Astrocyte of the spinal cord (primary cell): ENCODE measurements at regions not wholly inside any gene's neighbourhood (a gene's known extent, or its start where the extent isn't known, plus 50 kb on each side); places are given as distances from the start of the nearest gene placed in this dataset.

Source experiments
- DNase-seq: peaks from one replicate; pipeline ENCODE4 v3.0.0; 2011; ENCODE audit warnings: low read depth, low spot score
- H3K4me3 ChIP-seq: 2 replicates; pipeline ENCODE4 v1.5.1; 2011; ENCODE audit warnings: low read depth, mild to moderate bottlenecking, low read length, moderate library complexity
- in situ Hi-C: cut with HindIII; loops from 2 replicates; pipeline ENCODE4 v1.10.0; 2017; ENCODE audit warnings: low sequenced_read_pairs
- TF ChIP-seq, protein P1 (sequence below): IDR thresholded peaks from 2 replicates; pipeline ENCODE4 v1.5.1; 2012; ENCODE audit warnings: low read depth, mild to moderate bottlenecking, low read length, inconsistent platforms

DNA sequence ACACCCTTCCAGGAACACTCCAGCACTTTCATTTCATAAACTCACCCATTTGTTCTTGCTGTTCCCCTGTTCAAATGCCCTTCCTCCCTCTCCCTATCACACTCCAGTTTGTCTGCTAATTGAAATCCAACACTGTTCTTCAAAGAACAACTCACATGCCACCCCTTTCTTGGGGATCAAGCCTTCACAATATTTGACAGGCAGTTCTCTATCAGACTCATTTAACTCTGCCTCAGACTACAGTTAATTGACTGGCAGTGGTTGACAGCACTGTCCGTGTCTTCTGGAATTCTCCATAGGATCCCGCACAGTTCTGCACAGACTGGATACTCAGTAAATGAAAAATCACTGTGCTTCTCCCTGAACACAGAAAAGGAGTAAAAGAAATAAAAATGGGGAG, 87.8 kb downstream of the PMP22 start:
- no peak overlapping the region for H3K4me3 ChIP-seq
- DNase-seq, result no peak
- in situ Hi-C loops, result no loop called here
- TF ChIP-seq, protein P1, sequence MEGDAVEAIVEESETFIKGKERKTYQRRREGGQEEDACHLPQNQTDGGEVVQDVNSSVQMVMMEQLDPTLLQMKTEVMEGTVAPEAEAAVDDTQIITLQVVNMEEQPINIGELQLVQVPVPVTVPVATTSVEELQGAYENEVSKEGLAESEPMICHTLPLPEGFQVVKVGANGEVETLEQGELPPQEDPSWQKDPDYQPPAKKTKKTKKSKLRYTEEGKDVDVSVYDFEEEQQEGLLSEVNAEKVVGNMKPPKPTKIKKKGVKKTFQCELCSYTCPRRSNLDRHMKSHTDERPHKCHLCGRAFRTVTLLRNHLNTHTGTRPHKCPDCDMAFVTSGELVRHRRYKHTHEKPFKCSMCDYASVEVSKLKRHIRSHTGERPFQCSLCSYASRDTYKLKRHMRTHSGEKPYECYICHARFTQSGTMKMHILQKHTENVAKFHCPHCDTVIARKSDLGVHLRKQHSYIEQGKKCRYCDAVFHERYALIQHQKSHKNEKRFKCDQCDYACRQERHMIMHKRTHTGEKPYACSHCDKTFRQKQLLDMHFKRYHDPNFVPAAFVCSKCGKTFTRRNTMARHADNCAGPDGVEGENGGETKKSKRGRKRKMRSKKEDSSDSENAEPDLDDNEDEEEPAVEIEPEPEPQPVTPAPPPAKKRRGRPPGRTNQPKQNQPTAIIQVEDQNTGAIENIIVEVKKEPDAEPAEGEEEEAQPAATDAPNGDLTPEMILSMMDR, result no peak

DNA sequence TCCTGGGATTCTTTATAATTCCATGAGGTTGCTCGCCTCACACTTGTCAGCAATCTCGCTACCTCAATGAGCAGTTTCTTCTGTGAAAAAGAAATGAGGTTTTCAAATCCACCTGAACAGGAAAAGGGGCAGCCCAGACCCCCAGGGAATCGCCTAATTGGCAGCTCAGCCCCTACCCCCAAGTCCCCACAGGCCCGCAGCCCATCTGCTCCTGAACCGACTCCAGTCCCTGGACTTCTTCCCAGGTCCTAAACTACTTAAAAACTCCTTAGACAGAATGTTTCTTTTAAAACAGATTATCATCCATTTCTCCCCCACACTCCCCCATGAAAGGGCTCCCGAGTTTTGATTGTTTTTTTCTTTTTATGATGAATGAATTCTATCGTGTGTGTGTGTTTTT, 89.8 kb downstream of the PMP22 start:
- H3K4me3 ChIP-seq, result no peak overlapping the region
- in situ Hi-C loops, result no loop called here
- TF ChIP-seq, protein P1, result no peak
- no peak for DNase-seq

DNA sequence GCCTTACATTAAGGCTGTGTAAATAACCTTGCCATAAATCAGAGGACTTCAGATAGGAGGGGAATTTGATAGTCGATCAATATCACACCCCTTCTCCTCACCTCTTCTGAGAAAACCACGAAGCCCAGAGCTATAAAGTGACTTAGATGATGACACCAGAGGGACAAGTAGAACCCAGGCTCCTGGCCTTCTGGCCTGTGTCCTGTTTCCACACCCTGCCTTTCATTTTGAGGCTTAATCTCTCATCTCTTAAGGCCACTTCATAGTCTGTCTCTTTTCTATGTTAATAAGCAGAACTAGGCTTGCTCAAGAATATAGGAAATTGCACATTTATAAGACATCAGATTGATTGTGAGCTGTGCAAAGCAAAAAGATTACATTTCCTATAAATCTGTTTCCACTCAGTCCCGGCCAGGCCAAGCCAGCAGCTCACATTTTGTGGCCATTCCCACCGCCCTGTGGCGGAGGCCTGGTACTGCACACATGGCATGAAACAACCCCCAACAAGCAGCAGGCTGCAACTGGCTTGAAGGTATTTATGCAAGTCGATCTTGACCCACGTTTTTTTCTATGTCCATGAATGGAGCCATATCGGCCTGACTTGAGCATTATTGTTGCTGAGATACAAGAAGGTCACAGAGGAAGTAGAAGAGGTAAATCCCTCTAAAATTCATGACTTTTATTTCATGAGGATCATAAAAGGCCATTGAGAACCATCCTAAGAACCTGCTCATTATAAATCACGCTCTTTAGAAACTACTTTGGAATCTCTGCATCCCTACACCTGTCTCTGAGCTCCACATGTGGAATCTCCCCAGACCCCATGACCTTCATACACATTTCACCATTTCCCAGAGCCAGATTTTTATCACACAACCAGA, 93.7 kb downstream of the PMP22 start:
- no peak overlapping the region for H3K4me3 ChIP-seq
- in situ Hi-C loops, result no loop called here
- peak; percentile 80 for DNase-seq
- TF ChIP-seq, protein P1, result peak; percentile 92

DNA sequence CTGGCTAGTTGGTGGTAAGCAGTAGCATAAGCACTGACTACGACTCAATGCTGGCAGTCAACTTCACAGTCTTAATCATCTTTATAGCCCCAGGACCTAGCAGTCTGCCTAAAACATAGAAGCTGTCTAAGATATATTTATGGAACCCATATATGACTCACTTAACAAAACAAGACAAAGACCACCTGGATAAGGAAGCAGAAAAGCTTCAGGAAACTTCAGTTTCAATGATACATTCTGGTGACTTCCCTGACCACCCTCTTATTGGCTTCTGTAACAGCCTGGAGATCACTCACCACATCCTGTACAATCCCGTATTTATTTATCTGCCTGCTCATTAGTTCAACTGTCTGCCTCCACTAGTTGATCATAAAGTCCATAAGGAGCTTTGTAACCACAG, 95.5 kb downstream of the PMP22 start:
- TF ChIP-seq, protein P1, result no peak
- H3K4me3 ChIP-seq, result no peak overlapping the region
- peak; percentile 72 for DNase-seq
- in situ Hi-C loops, result no loop called here

DNA sequence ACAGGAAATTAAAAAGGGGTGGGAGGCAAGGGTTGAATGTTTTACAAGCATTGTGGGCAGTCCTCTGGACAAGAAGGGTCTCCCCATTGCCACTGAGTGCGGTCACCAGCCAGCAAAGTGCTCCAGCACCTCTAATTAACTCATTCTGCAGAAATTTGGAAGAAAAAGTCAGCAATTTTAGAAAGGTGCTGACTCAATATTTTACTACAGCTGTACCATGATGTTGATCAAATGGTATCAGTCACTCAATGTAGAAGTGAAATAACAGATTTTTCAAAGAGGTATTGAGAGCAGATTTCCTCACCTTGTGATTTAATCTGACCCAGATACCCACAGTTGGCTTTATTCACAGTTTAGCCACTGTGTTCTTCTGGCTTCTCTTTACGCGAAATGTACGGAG, 96.7 kb downstream of the PMP22 start:
- H3K4me3 ChIP-seq, result no peak overlapping the region
- DNase-seq, result no peak
- TF ChIP-seq, protein P1, result no peak
- in situ Hi-C loops, result no loop called here

DNA sequence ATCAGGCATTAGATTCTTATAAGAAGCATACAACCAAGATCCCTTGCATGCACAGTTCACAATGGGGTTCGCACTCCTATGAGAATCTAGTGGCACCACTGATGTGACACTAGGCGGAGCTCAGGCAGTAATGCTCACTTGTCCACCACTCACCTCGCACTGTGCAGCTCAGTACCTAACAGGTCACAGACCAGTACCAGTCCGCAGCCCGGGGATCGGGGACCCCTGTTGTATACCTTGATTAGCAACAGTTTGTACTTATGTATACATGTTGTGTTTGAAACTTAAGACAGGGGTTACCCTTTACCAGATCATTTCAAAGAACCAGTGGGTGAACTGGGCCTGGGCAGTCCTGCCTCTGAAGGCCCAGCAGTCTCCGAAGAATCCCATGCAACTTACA, 103.7 kb downstream of the PMP22 start:
- TF ChIP-seq, protein P1, result no peak
- in situ Hi-C loops, result no loop called here
- H3K4me3 ChIP-seq, result no peak overlapping the region
- no peak for DNase-seq
